Ovary (tissue), 3 donors: ENCODE measurements at regions not wholly inside any gene's neighbourhood (a gene's known extent, or its start where the extent isn't known, plus 50 kb on each side); places are given as distances from the start of the nearest gene placed in this dataset.
"Not testable (repeated sequence)": the region's sequence is repeated elsewhere in the genome, so short reads cannot be mapped to it uniquely, and the experiment has no call there.

Source experiments
- EP300 ChIP-seq: sonication (generic); formaldehyde crosslinking; IDR thresholded peaks from one replicate; pipeline ENCODE4 v1.6.1; 2017; ENCODE audit warnings: antibody characterized with exemption
- TF ChIP-seq, protein P1 (sequence below), 3 donors: fragments of 450-650 bp in 2 of 3; fragments of 200-600 bp in 1 of 3; IDR thresholded peaks; one replicate each; pipeline versions ENCODE4 v1.5.1 to v1.8.0; 2016 to 2022; ENCODE audit warnings: antibody characterized with exemption in 3 of 3, mild to moderate bottlenecking in 1 of 3
- donor health status: DM: no; HTN: no; CAD: no.

DNA sequence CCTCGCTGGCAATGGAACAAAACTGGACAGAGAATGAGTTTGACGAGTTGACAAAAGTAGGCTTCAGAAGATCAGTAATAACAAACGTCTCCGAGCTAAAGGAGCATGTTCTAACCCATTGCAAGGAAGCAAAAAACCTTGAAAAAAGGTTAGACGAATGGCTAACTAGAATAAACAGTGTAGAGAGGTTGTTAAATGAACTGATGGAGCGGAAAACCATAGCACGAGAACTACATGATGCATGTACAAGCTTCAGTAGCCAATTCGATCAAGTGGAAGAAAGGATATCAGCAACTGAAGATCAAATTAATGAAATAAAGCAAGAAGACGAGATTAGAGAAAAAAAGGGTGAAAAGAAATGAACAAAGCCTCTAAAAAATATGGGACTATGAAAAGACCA, 424.0 kb upstream of the DDI1 start:
- TF ChIP-seq, protein P1, sequence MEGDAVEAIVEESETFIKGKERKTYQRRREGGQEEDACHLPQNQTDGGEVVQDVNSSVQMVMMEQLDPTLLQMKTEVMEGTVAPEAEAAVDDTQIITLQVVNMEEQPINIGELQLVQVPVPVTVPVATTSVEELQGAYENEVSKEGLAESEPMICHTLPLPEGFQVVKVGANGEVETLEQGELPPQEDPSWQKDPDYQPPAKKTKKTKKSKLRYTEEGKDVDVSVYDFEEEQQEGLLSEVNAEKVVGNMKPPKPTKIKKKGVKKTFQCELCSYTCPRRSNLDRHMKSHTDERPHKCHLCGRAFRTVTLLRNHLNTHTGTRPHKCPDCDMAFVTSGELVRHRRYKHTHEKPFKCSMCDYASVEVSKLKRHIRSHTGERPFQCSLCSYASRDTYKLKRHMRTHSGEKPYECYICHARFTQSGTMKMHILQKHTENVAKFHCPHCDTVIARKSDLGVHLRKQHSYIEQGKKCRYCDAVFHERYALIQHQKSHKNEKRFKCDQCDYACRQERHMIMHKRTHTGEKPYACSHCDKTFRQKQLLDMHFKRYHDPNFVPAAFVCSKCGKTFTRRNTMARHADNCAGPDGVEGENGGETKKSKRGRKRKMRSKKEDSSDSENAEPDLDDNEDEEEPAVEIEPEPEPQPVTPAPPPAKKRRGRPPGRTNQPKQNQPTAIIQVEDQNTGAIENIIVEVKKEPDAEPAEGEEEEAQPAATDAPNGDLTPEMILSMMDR (IDR thresholded peaks at IDR 0.05), result not testable (repeated sequence)
- TF ChIP-seq EP300, result not testable (repeated sequence)
